GM19023 (cell line): ENCODE measurements at regions not wholly inside any gene's neighbourhood (a gene's known extent, or its start where the extent isn't known, plus 50 kb on each side); places are given as distances from the start of the nearest gene placed in this dataset.

Experiments used
- ATAC-seq: cut with Tn5 transposase; IDR thresholded peaks from one replicate; pipeline ENCODE4 v1.9.1; 2021; ENCODE audit warnings: mild to moderate bottlenecking, moderate library complexity; ENCODE audit not compliant: unreplicated experiment

GRCh38 chr2:64196963-64197362 lies 52.7 kb upstream of the PELI1 start:
- ATAC-seq, result no peak

GRCh38 chr2:64201151-64201550 lies 56.9 kb upstream of the PELI1 start:
- ATAC-seq, result no peak

GRCh38 chr2:64202206-64202845 lies 58.1 kb upstream of the PELI1 start:
- ATAC-seq, result no peak

- no peak for ATAC-seq
These were observed 59.1 kb upstream of the PELI1 start for GRCh38 chr2:64203131-64203857.

GRCh38 chr2:64203858-64204632 lies 59.8 kb upstream of the PELI1 start:
- ATAC-seq, result peak; percentile 64

- no peak for ATAC-seq
These were observed 60.5 kb upstream of the PELI1 start for GRCh38 chr2:64204703-64205102.

- no peak for ATAC-seq
These were observed 61.2 kb upstream of the PELI1 start for GRCh38 chr2:64205415-64205814.

GRCh38 chr2:64207573-64207972 lies 63.4 kb upstream of the PELI1 start:
- no peak for ATAC-seq

- ATAC-seq, result no peak
These were observed 66.6 kb upstream of the PELI1 start for GRCh38 chr2:64210816-64211215.

- ATAC-seq, result no peak
These were observed 67.2 kb upstream of the PELI1 start for GRCh38 chr2:64211276-64211921.

GRCh38 chr2:64212346-64212745 lies 68.1 kb upstream of the PELI1 start:
- ATAC-seq, result no peak

GRCh38 chr2:64212801-64213321 lies 68.6 kb upstream of the PELI1 start:
- peak; percentile 22 for ATAC-seq

GRCh38 chr2:64213532-64214275 lies 69.5 kb upstream of the PELI1 start:
- ATAC-seq, result peak; percentile 47

GRCh38 chr2:64214281-64215115 lies 70.3 kb upstream of the PELI1 start:
- peak; percentile 55 for ATAC-seq

- no peak for ATAC-seq
These were observed 73.1 kb upstream of the PELI1 start for GRCh38 chr2:64217198-64217869.

GRCh38 chr2:64218137-64218802 lies 74.0 kb upstream of the PELI1 start:
- ATAC-seq, result no peak

- ATAC-seq, result no peak
These were observed 74.9 kb upstream of the PELI1 start for GRCh38 chr2:64219149-64219548.

- ATAC-seq, result no peak
These were observed 76.0 kb upstream of the PELI1 start for GRCh38 chr2:64220265-64220664.
